GM10266 (cell line): ENCODE measurements at regions not wholly inside any gene's neighbourhood (a gene's known extent, or its start where the extent isn't known, plus 50 kb on each side); places are given as distances from the start of the nearest gene placed in this dataset.
"Not testable (repeated sequence)": the region's sequence is repeated elsewhere in the genome, so short reads cannot be mapped to it uniquely, and the experiment has no call there.

ENCODE experiments used
- DNase-seq: peaks from one replicate; pipeline ENCODE4 v3.0.0; 2012; ENCODE audit errors: extremely low spot score
- TF ChIP-seq, protein P1 (sequence below): IDR thresholded peaks from 2 replicates; pipeline ENCODE4 v1.5.1; 2012; ENCODE audit warnings: mild to moderate bottlenecking, low read depth; ENCODE audit not compliant: control insufficient read depth, insufficient read depth; ENCODE audit errors: missing control alignments

DNA sequence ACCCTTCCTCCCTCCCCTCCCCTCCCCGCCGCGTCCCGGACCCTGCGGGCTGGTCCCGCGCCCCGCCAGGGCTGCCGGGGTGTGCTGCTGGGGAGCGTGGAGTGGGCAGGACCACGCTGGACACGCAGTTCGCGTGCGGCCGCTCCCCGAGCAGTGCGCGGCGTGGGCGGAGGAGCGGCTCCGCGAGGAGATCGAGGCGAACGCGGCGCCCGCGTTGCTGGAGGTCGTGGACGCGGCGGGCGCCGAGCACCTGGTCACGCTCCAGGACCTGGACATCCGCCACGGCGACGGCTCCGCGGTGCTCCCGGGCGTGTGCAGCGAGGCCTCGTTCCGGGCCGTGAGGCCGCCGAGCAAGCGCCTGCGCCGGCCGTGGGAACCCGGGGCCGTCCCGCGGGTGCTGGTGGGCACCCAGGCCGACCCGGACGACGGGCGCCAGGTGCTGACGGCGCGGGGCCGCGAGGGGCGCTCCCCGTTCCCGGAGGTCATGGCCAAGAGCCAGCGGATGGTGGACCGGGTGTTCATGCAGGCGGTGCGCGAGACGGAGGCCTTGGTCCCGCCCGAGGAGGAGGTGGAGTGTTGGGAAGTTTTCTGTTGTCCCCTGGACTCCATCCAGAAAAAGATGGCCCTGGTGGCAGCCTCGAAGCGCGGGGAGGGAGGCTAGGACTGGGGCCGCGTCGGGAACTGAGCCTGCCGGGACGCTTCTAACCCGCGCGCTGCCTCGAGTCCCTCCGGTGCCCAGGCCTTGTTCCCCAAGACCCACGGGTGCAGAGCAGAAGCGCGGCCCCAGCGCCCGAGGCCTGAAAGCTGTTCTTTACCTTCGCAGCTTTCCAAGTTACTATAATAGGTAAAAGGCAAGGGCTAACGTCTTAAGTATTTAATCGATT lies 54.7 kb upstream of the EIF5 start:
- TF ChIP-seq, protein P1, sequence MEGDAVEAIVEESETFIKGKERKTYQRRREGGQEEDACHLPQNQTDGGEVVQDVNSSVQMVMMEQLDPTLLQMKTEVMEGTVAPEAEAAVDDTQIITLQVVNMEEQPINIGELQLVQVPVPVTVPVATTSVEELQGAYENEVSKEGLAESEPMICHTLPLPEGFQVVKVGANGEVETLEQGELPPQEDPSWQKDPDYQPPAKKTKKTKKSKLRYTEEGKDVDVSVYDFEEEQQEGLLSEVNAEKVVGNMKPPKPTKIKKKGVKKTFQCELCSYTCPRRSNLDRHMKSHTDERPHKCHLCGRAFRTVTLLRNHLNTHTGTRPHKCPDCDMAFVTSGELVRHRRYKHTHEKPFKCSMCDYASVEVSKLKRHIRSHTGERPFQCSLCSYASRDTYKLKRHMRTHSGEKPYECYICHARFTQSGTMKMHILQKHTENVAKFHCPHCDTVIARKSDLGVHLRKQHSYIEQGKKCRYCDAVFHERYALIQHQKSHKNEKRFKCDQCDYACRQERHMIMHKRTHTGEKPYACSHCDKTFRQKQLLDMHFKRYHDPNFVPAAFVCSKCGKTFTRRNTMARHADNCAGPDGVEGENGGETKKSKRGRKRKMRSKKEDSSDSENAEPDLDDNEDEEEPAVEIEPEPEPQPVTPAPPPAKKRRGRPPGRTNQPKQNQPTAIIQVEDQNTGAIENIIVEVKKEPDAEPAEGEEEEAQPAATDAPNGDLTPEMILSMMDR: no peak
- no peak for DNase-seq

DNA sequence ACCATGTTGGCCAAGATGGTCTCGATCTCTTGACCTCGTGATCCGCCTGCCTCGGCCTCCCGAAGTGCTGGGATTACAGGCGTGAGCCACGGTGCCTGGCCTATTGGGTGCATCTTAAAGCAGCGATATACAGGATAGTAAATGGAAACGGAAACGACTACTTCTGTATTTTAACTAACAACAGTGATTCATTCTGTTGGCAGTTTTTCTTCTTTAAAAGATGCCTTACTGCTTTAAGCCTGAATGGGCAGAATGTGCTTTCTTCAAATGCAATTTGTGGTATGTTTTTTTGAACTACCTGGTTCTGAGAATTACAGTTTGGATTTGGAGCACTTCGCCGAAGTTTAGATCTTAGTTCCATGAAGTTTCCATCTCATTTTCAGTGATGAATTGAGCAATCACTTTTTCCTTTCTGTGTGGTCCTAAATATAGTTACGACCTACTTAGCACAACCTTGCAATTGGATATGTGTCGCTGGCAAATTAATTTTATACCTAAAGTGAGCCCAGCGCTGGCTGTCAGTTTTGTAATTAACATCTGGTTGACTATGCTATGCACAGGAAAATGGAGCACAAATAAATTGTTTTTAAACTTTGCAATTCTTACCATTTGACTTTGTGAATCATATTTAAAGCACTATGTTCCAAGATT lies 53.6 kb upstream of the EIF5 start:
- DNase-seq: no peak
- TF ChIP-seq, protein P1: no peak

DNA sequence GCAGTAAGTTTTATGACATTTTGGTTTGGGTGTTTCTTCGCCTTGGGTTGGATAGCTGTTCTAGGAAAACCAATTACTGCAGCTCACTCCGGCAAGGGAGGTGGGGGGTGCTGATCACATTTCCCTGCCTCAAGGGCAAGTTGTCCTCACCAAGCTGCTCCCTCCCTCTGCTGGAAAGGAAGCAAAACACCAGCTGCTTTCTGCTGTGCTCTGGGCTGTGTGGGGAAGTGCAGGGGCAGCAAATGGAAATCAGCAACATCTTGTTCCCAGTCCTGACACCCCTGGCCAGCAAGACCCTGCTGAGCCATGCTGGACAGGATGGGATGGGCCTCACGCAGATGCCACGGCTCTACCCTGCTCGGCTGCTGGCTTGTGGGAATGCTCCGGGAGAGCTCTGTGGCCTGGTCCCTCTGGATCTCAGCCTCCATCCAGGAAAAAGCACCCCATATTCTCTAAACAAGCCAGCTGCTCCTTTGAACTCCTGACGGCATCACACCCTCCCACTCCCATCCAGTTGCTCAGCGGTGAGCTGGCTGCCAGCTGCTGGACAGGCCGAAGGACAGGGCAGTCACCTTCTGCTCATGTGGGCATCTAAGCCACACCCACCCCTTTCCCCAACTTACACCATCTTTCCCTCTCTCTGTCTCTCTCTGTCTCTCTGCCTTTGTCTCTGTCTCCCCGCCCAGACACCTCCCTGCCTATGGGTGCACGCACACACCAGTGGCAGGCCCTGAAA lies 52.4 kb upstream of the EIF5 start:
- TF ChIP-seq, protein P1: no peak
- no peak for DNase-seq

DNA sequence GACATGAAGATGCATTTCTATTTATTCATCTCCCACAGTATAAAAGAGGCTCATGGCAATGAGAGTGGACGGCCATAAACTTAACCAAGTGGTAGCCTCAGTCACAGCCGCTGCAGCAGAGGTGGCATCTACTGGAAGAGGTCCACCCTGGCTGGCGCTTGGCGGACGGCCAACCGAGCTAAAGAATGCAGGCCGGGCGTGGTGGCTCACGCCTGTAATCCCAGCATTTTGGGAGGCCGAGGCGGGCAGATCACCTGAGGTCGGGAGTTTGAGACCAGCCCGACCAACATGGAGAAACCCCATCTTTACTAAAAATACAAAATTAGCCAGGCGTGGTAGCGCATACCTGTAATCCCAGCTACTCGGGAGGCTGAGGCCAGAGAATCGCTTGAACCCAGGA lies 51.7 kb upstream of the EIF5 start:
- DNase-seq: not testable (repeated sequence)

DNA sequence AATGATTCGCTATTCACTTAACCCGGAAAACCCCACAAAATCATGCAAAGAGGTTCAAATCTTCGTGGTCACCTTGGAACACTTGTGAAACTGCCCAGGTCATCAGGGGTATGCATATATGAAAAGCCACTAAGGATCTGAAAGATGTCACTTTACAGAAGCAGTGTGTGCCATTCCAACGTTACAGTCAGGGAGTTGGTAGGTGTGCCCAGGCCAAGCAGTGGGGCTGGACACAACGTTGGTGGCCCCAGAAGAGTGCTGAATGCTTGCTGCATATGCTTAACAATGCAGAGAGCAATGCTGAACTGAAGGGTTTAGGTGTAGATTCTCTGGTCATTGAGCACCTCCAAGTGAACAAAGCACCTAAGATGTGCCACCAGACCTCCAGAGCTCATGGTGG lies 51.1 kb upstream of the EIF5 start:
- TF ChIP-seq, protein P1: no peak
- no peak for DNase-seq

DNA sequence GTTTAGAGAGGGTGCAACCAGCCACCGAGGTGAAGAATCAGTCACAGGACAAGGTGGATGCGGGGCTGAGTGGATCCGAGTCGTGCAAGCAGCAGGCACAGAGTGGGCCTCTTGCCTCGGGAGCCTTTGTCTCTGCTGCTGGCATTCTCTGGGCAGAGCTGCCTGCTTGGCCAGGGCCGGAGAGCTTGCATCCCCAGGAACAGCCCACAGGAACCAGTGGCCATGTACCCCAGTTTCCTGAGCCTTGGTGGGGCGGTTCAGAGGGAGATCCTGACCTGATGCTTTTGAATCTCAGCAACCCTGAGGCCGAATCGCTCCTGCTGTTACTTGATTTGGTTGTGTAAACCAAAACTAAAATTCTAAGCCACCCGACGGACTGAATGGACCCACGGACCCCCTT lies 50.1 kb upstream of the EIF5 start:
- no peak for DNase-seq

More for the DNA sequence above, 50.1 kb upstream of the EIF5 start:
- TF ChIP-seq, protein P1: no peak
